Endothelial cell of umbilical vein (primary cell): ENCODE measurements at regions not wholly inside any gene's neighbourhood (a gene's known extent, or its start where the extent isn't known, plus 50 kb on each side); places are given as distances from the start of the nearest gene placed in this dataset.

ENCODE experiments used
- BruUV-seq: library from RNA; stranded (reverse); fragments of 400-500 nt; replicated peaks from 2 replicates; lab custom pipeline; 2021; lab: Mats Ljungman, UMichigan
- CTCF ChIA-PET: fragments of 300-600, 350-600 bp; sonication (Branson Sonifier 250); formaldehyde crosslinking; loops from one replicate; lab custom pipeline; 2021; ENCODE audit warnings: antibody characterized with exemption, inconsistent platforms; lab: Charles Lee
- POLR2A ChIA-PET: fragments of 300-600, 350-600 bp; sonication (Branson Sonifier 250); formaldehyde crosslinking; loops from one replicate; lab custom pipeline; 2021; ENCODE audit warnings: antibody characterized with exemption, inconsistent platforms; lab: Charles Lee
- DNase-seq: peaks from one replicate; pipeline ENCODE4 v3.0.0-alpha.2; 2011; ENCODE audit warnings: low read depth, low spot score
- FAIRE-seq: peaks from 2 replicates; lab custom pipeline; 2011; peaks lifted over from hg19 to GRCh38; lab: Jason Lieb, UNC
- H2AFZ ChIP-seq: 2 replicates; pipeline ENCODE4 v1.6.0; 2012; ENCODE audit warnings: low read depth, low read length, control low read depth, inconsistent platforms
- H3K27ac ChIP-seq: 2 replicates; pipeline ENCODE4 v1.5.1; 2011; ENCODE audit warnings: low read depth, mild to moderate bottlenecking, control low read depth, low read length, moderate library complexity; ENCODE audit not compliant: insufficient read depth
- H3K27me3 ChIP-seq, 2 experiments: 2 replicates each; pipeline versions ENCODE4 v1.6.0 to v1.6.1; 2011; ENCODE audit warnings: low read length in 2 of 2, mixed read lengths in 1 of 2; ENCODE audit not compliant: control insufficient read depth in 2 of 2, insufficient read depth in 2 of 2
- H3K36me3 ChIP-seq, 2 experiments: 2 replicates in 1 of 2; 3 replicates in 1 of 2; pipeline ENCODE4 v1.5.1; 2011; ENCODE audit warnings: low read length in 2 of 2, mild to moderate bottlenecking in 1 of 2, moderate library complexity in 1 of 2; ENCODE audit not compliant: control insufficient read depth in 2 of 2, insufficient read depth in 2 of 2; ENCODE audit errors: extremely low read depth in 1 of 2
- H3K4me1 ChIP-seq: 3 replicates; pipeline ENCODE4 v1.5.1; 2011; ENCODE audit warnings: mild to moderate bottlenecking, low read length; ENCODE audit not compliant: control insufficient read depth, insufficient read depth; ENCODE audit errors: extremely low read depth
- H3K4me2 ChIP-seq: 2 replicates; pipeline ENCODE4 v1.6.1; 2011; ENCODE audit warnings: low read length, control low read depth, mixed read lengths; ENCODE audit not compliant: insufficient read depth
- H3K4me3 ChIP-seq, 3 experiments: fragments of 200-600 bp in 1 of 3; sonication (generic), shearing (Covaris generic) in 1 of 3; replicated peaks in 1 of 3; 2 replicates each; pipeline ENCODE4 v1.5.1; 2011 to 2016; ENCODE audit warnings: control low read depth in 3 of 3, low read length in 3 of 3, mild to moderate bottlenecking in 2 of 3, inconsistent platforms in 1 of 3, low read depth in 1 of 3, moderate library complexity in 1 of 3; ENCODE audit not compliant: insufficient read depth in 1 of 3
- H3K79me2 ChIP-seq: 2 replicates; pipeline ENCODE4 v1.6.0; 2012; ENCODE audit warnings: low read length, inconsistent platforms; ENCODE audit not compliant: control insufficient read depth, insufficient read depth
- H3K9ac ChIP-seq: replicated peaks from 2 replicates; pipeline ENCODE3; 2011; ENCODE audit warnings: low read length, control low read depth; ENCODE audit not compliant: insufficient read depth; ENCODE audit errors: extremely low read depth
- H3K9me1 ChIP-seq: replicated peaks from 3 replicates; pipeline ENCODE4 v1.6.0; 2011; ENCODE audit warnings: mild to moderate bottlenecking, low read length; ENCODE audit not compliant: control insufficient read depth, insufficient read depth; ENCODE audit errors: extremely low read depth
- H3K9me3 ChIP-seq: replicated peaks from 2 replicates; pipeline ENCODE4 v1.5.1; 2012; ENCODE audit warnings: low read length, inconsistent platforms; ENCODE audit not compliant: control insufficient read depth, insufficient read depth
- H4K20me1 ChIP-seq: replicated peaks from 2 replicates; pipeline ENCODE3; 2011; ENCODE audit warnings: mild to moderate bottlenecking, low read length; ENCODE audit not compliant: control insufficient read depth, insufficient read depth; ENCODE audit errors: extremely low read depth
- EZH2 ChIP-seq: IDR thresholded peaks from 2 replicates; pipeline ENCODE4 v1.6.1; 2012; ENCODE audit warnings: borderline replicate concordance, low read depth, mild to moderate bottlenecking, moderate library complexity, low read length, inconsistent platforms; ENCODE audit not compliant: severe bottlenecking
- FOS ChIP-seq: IDR thresholded peaks from 2 replicates; pipeline ENCODE4 v1.6.1; 2011; ENCODE audit warnings: mild to moderate bottlenecking, low read length, moderate library complexity, borderline replicate concordance; ENCODE audit not compliant: insufficient read depth
- GATA2 ChIP-seq: IDR thresholded peaks from 2 replicates; pipeline ENCODE4 v1.7.0; 2011; ENCODE audit warnings: low read depth, mild to moderate bottlenecking, moderate library complexity, mixed read lengths, low read length; ENCODE audit not compliant: insufficient read length, insufficient read depth
- JUN ChIP-seq: IDR thresholded peaks from 2 replicates; pipeline ENCODE4 v1.6.1; 2011; ENCODE audit warnings: borderline replicate concordance, low read depth; ENCODE audit not compliant: insufficient read length, insufficient read depth
- MYC ChIP-seq: IDR thresholded peaks from one replicate; pipeline ENCODE4 v1.6.1; 2011; ENCODE audit warnings: mild to moderate bottlenecking, low read depth, low read length
- POLR2A ChIP-seq: IDR thresholded peaks from 2 replicates; pipeline ENCODE4 v1.6.1; 2012; ENCODE audit warnings: low read depth, mild to moderate bottlenecking, control low read depth, low read length
- POLR2AphosphoS5 ChIP-seq: IDR thresholded peaks from 2 replicates; pipeline ENCODE4 v1.6.1; 2012; ENCODE audit warnings: low read depth, mild to moderate bottlenecking, control low read depth, low read length, moderate library complexity; ENCODE audit not compliant: insufficient read depth
- dilution Hi-C: fragments of 300-500 bp; cut with MboI; formaldehyde crosslinking; loops from one replicate; pipeline ENCODE4 v1.15.0; 2019; ENCODE audit warnings: low sequenced_read_pairs; ENCODE audit not compliant: extremely low pct_ligation_motif_present
- intact Hi-C: fragments of 100-400 bp; cut with micrococcal nuclease; formaldehyde crosslinking; loops from one replicate; pipeline ENCODE4 v1.10.0; 2022
- TF ChIP-seq, protein P1 (sequence below), 2 donors: IDR thresholded peaks; 1 replicate in 1 of 2; 2 replicates in 1 of 2; pipeline ENCODE4 v1.5.1; 2011; ENCODE audit warnings: low read length in 2 of 2, mild to moderate bottlenecking in 2 of 2, moderate library complexity in 2 of 2, control low read depth in 1 of 2, inconsistent platforms in 1 of 2, low read depth in 1 of 2; ENCODE audit not compliant: insufficient read depth in 1 of 2; ENCODE audit errors: extremely low read depth in 1 of 2
- TF ChIP-seq, protein P2 (sequence below): IDR thresholded peaks from 2 replicates; pipeline ENCODE4 v1.6.1; 2011; ENCODE audit not compliant: insufficient read depth, insufficient read length

DNA sequence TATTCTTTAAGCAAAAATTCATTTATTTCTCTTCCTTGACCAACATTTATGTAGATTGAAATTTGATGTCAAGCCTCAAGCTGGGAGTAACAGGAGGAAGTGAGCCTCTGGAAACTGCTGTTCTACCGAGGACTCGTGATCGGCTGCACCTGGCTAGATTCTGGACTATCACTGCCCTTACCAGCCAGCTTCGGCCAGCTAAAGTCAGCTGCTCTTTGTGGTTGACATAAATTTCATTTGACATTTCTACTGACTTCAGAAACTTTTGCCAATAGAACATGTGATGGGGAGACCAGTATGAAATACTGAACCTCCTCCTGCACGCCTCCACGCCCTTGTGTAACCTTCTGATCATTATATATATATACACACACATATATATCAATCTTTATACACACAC, 74.2 kb upstream of the RGPD5 start:
- H4K20me1 ChIP-seq: no peaks in the 10 kb centered on the region
- CTCF ChIA-PET: no interaction called here
- no peak for FAIRE-seq

More for the DNA sequence above, 74.2 kb upstream of the RGPD5 start:
- dilution Hi-C loops (no loop called here), intact Hi-C loops (no loop called here)
- no peak overlapping the region for H3K4me3 ChIP-seq
- BruUV-seq: no TSS peak
- no peak overlapping the region for H3K27ac ChIP-seq
- no peak for DNase-seq
- H3K79me2 ChIP-seq: no peaks in the 10 kb centered on the region
- H3K4me2 ChIP-seq: no peak overlapping the region
- TF ChIP-seq POLR2AphosphoS5 (no peak), FOS (no peak), MYC (no peak), EZH2 (no peak), POLR2A (no peak), JUN (no peak), GATA2 (no peak)
- TF ChIP-seq, protein P1, sequence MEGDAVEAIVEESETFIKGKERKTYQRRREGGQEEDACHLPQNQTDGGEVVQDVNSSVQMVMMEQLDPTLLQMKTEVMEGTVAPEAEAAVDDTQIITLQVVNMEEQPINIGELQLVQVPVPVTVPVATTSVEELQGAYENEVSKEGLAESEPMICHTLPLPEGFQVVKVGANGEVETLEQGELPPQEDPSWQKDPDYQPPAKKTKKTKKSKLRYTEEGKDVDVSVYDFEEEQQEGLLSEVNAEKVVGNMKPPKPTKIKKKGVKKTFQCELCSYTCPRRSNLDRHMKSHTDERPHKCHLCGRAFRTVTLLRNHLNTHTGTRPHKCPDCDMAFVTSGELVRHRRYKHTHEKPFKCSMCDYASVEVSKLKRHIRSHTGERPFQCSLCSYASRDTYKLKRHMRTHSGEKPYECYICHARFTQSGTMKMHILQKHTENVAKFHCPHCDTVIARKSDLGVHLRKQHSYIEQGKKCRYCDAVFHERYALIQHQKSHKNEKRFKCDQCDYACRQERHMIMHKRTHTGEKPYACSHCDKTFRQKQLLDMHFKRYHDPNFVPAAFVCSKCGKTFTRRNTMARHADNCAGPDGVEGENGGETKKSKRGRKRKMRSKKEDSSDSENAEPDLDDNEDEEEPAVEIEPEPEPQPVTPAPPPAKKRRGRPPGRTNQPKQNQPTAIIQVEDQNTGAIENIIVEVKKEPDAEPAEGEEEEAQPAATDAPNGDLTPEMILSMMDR (IDR thresholded peaks at IDR 0.05; ENCODE audit: extremely low read depth in 1 of 2, insufficient read depth in 1 of 2, low read depth in 1 of 2, low read length in 2 of 2): no peak
- TF ChIP-seq, protein P2, sequence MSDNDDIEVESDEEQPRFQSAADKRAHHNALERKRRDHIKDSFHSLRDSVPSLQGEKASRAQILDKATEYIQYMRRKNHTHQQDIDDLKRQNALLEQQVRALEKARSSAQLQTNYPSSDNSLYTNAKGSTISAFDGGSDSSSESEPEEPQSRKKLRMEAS: no peak
- H3K9me1 ChIP-seq: no peaks in the 10 kb centered on the region
- no peaks in the 10 kb centered on the region for H3K4me1 ChIP-seq
- H3K9me3 ChIP-seq: no peaks in the 10 kb centered on the region
- no peak overlapping the region for H2AFZ ChIP-seq
- no peak overlapping the region for H3K9ac ChIP-seq
- no peaks in the 10 kb centered on the region for H3K36me3 ChIP-seq
- POLR2A ChIA-PET: no interaction called here
- peaks cover 5 to 8% of the 10 kb centered on the region in 2 experiments for H3K27me3 ChIP-seq
